HG02852 (cell line): ENCODE measurements at regions not wholly inside any gene's neighbourhood (a gene's known extent, or its start where the extent isn't known, plus 50 kb on each side); places are given as distances from the start of the nearest gene placed in this dataset.

Source experiments
- ATAC-seq: cut with Tn5 transposase; IDR thresholded peaks from one replicate; pipeline ENCODE4 v1.9.1; 2021; ENCODE audit warnings: mild to moderate bottlenecking, moderate library complexity; ENCODE audit not compliant: unreplicated experiment

- ATAC-seq = no peak
Observed at GRCh38 chr16:72286936-72287620, 115.1 kb upstream of the PMFBP1 start.

- ATAC-seq = no peak
Observed at GRCh38 chr16:72285728-72286127, 113.8 kb upstream of the PMFBP1 start.

- no peak for ATAC-seq
Observed at GRCh38 chr16:72285324-72285723, 113.4 kb upstream of the PMFBP1 start.

GRCh38 chr16:72284042-72284789 lies 112.3 kb upstream of the PMFBP1 start:
- no peak for ATAC-seq

GRCh38 chr16:72282362-72282761 lies 110.4 kb upstream of the PMFBP1 start:
- no peak for ATAC-seq

- ATAC-seq = no peak
Observed at GRCh38 chr16:72278301-72278700, 106.3 kb upstream of the PMFBP1 start.

- no peak for ATAC-seq
Observed at GRCh38 chr16:72277749-72278148, 105.8 kb upstream of the PMFBP1 start.

- ATAC-seq = no peak
Observed at GRCh38 chr16:72271699-72272240, 99.8 kb upstream of the PMFBP1 start.

- no peak for ATAC-seq
Observed at GRCh38 chr16:72270531-72270930, 98.6 kb upstream of the PMFBP1 start.

GRCh38 chr16:72266836-72267235 lies 94.9 kb upstream of the PMFBP1 start:
- ATAC-seq = no peak

- ATAC-seq = no peak
Observed at GRCh38 chr16:72264771-72265170, 92.8 kb upstream of the PMFBP1 start.

GRCh38 chr16:72262711-72263110 lies 90.8 kb upstream of the PMFBP1 start:
- ATAC-seq = no peak

GRCh38 chr16:72261127-72261526 lies 89.2 kb upstream of the PMFBP1 start:
- ATAC-seq = no peak

- no peak for ATAC-seq
Observed at GRCh38 chr16:72256398-72257066, 84.6 kb upstream of the PMFBP1 start.

GRCh38 chr16:72255786-72256185 lies 83.8 kb upstream of the PMFBP1 start:
- ATAC-seq = no peak

- no peak for ATAC-seq
Observed at GRCh38 chr16:72247821-72248253, 75.9 kb upstream of the PMFBP1 start.

GRCh38 chr16:72246423-72246822 lies 74.5 kb upstream of the PMFBP1 start:
- peak; percentile 85 for ATAC-seq

GRCh38 chr16:72244853-72245252 lies 72.9 kb upstream of the PMFBP1 start:
- no peak for ATAC-seq

GRCh38 chr16:72243621-72244020 lies 71.7 kb upstream of the PMFBP1 start:
- ATAC-seq = no peak

GRCh38 chr16:72242757-72243156 lies 70.8 kb upstream of the PMFBP1 start:
- no peak for ATAC-seq

- ATAC-seq = peak; percentile 70
Observed at GRCh38 chr16:72241930-72242329, 70.0 kb upstream of the PMFBP1 start.

- no peak for ATAC-seq
Observed at GRCh38 chr16:72241008-72241407, 69.1 kb upstream of the PMFBP1 start.
